ENCODE measurements at regions not wholly inside any gene's neighbourhood (a gene's known extent, or its start where the extent isn't known, plus 50 kb on each side); places are given as distances from the start of the nearest gene placed in this dataset.
A peak's percentile ranks its signal among the peaks of the same experiment; 100 is the strongest.

DNA sequence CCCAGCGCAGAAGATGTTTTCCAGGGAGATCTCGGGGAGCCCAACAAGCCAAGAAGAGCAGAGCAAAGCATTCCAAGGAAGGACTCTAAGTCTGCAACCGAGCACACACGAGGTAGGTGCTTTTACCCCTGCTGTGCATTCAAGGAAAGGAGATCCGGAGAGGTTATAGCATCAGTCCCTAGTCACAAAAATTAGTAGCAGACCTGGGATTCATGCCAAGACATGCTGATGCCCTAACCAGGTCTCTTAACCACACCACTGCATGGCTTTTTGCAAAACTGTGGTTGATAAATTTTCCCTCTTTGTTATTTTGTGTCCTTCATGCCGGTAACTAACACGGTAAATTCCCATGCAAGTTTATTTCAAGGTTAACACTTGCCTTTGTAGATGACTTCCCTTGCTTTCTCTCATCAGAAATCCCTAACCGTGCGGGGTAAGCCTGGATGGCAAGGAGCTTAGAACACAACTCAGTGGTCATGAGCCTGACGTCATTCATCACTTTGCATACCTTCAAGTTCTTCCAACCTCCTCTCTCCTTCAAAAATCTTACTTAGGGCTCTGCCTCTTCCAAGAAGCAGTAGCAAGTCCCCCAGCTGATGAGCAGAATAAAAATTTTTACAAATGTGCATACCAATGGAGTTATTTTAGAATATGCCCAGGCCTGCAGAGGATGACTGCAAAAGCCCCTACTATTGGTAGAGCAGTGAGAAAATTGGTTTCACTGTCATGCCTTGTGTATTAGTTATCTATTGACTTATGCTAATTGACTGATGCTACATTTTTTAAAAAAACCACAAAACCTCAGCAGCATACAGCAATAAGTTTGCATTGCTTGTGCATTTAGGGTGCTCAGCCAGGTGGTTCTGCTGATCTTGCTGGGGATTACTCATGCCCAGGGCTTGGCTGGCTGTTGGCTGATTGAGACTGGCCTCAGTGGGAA, 465.1 kb downstream of the MN1 start:
- H3K4me2 ChIP-seq (ENCODE audit: insufficient read depth in 1 of 2, low read depth in 2 of 2, low read length in 2 of 2): no peak overlapping the region
- TF ChIP-seq KDM4A (IDR thresholded peaks at IDR 0.05; ENCODE audit: low read depth, low read length, severe bottlenecking) (no peak), TCF12 (IDR thresholded peaks at IDR 0.05; ENCODE audit: low read depth, low read length) (no peak), RFX5 (IDR thresholded peaks at IDR 0.05; ENCODE audit: borderline replicate concordance, low read depth, low read length) (no peak), ZNF274 (IDR thresholded peaks at IDR 0.05; ENCODE audit: borderline replicate concordance, extremely low read depth, low read length) (no peak), SP1 (IDR thresholded peaks at IDR 0.05; ENCODE audit: low read depth, low read length) (no peak), JUND (IDR thresholded peaks at IDR 0.05; ENCODE audit: low read length) (no peak), EGR1 (IDR thresholded peaks at IDR 0.05; ENCODE audit: borderline replicate concordance, low read depth, low read length) (no peak), CBX5 (IDR thresholded peaks at IDR 0.05; ENCODE audit: low read depth, low read length) (no peak), ASH2L (IDR thresholded peaks at IDR 0.05; ENCODE audit: low read length) (no peak), GABPA (IDR thresholded peaks at IDR 0.05; ENCODE audit: borderline replicate concordance, insufficient read depth, low read length) (no peak), SP4 (IDR thresholded peaks at IDR 0.05; ENCODE audit: low read length) (no peak)
- TF ChIP-seq, protein P1, sequence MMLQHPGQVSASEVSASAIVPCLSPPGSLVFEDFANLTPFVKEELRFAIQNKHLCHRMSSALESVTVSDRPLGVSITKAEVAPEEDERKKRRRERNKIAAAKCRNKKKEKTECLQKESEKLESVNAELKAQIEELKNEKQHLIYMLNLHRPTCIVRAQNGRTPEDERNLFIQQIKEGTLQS (IDR thresholded peaks at IDR 0.05; ENCODE audit: insufficient read depth, low read depth, low read length): no peak

More for the DNA sequence above, 465.1 kb downstream of the MN1 start:
- Histone ChIP-seq H3K23ac (ENCODE audit: insufficient read length) (no peak overlapping the region), H3K18ac (ENCODE audit: extremely low read depth, low read length) (no peak overlapping the region), H3K27me3 (replicated peaks in 1 of 4; ENCODE audit: control insufficient read depth in 3 of 4, extremely low read depth in 1 of 4, insufficient read depth in 3 of 4, low read length in 3 of 4) (no peaks in the 10 kb centered on the region), H3K23me2 (ENCODE audit: low read depth, low read length) (no peaks in the 10 kb centered on the region), H3K4me1 (replicated peaks in 1 of 4; ENCODE audit: control insufficient read depth in 3 of 4, insufficient read depth in 4 of 4, low read length in 3 of 4) (peaks cover 0 to 7% (median 3%) of the 10 kb centered on the region in 4 experiments; a peak in 4 of 7 replicates), H3K27ac (ENCODE audit: low read depth, low read length) (no peak overlapping the region), H2BK120ac (replicated peaks; ENCODE audit: low read depth, low read length) (no peak overlapping the region), H4K8ac (ENCODE audit: extremely low read depth, insufficient read depth, low read length) (no peak overlapping the region), H3K79me1 (ENCODE audit: low read depth, low read length) (no peaks in the 10 kb centered on the region), H4K91ac (replicated peaks; ENCODE audit: insufficient read length, low read length) (no peak overlapping the region), H3K9me3 (ENCODE audit: insufficient read depth in 2 of 2, low read depth in 1 of 2, low read length in 1 of 2) (no peaks in the 10 kb centered on the region), H2BK12ac (ENCODE audit: low read depth, low read length) (no peak overlapping the region), H3K14ac (ENCODE audit: insufficient read length) (no peak overlapping the region), H3K36me3 (ENCODE audit: control insufficient read depth in 2 of 4, insufficient read depth in 4 of 4, low read length in 3 of 4) (no peaks in the 10 kb centered on the region), H2AFZ (ENCODE audit: low read length) (no peak overlapping the region), H2AK5ac (ENCODE audit: low read depth, low read length) (no peak overlapping the region), H3K79me2 (ENCODE audit: control insufficient read depth in 1 of 2, insufficient read depth in 2 of 2, low read length in 2 of 2) (no peaks in the 10 kb centered on the region), H4K5ac (ENCODE audit: insufficient read length, low read depth, low read length) (no peak overlapping the region), H2BK5ac (ENCODE audit: low read depth, low read length) (no peak overlapping the region), H3K9ac (replicated peaks in 1 of 4; ENCODE audit: extremely low read depth in 1 of 4, low read depth in 3 of 4, low read length in 3 of 4) (no peak overlapping the region), H3K4me3 (ENCODE audit: extremely low read depth in 1 of 4, insufficient read depth in 2 of 4, low read depth in 3 of 4, low read length in 4 of 4) (no peak overlapping the region), H2BK15ac (ENCODE audit: low read length) (no peak overlapping the region), H2BK20ac (ENCODE audit: low read length) (no peak overlapping the region), H3K4ac (replicated peaks; ENCODE audit: insufficient read length, low read depth, low read length) (no peak overlapping the region), H4K20me1 (replicated peaks in 1 of 2; ENCODE audit: control insufficient read depth in 1 of 2, insufficient read depth in 2 of 2, low read length in 2 of 2) (no peaks in the 10 kb centered on the region), H3K56ac (replicated peaks; ENCODE audit: insufficient read length, low read depth, low read length) (no peak overlapping the region)
- 70% methylated on average over 10 of the region's 10 CpGs; no CpG with 5 or more reads in 1 of the 2 experiments for WGBS, 2 experiments (ENCODE audit: extremely low coverage in 1 of 2, insufficient coverage in 1 of 2, insufficient read length in 1 of 2, insufficient replicate concordance in 2 of 2, low coverage in 1 of 2, low lambda C conversion rate in 2 of 2, missing lambda C conversion rate in 1 of 2)
- CTCF ChIA-PET (ENCODE audit: partially characterized antibody): interaction anchor here (1.3 kb wide), 1 partner anchor 64 kb away, joined by 4 read pairs; no protein-coding TSS in a partner anchor
- FAIRE-seq (no peak), DNase-seq (ENCODE audit: low read depth in 1 of 2, low spot score in 2 of 2) (peak in 1 of 2 experiments; percentile 13)
- POLR2A ChIA-PET (ENCODE audit: partially characterized antibody): no interaction called here

Measured in H1 (cell line).